ENCODE measurements at regions not wholly inside any gene's neighbourhood (a gene's known extent, or its start where the extent isn't known, plus 50 kb on each side); places are given as distances from the start of the nearest gene placed in this dataset.

DNA sequence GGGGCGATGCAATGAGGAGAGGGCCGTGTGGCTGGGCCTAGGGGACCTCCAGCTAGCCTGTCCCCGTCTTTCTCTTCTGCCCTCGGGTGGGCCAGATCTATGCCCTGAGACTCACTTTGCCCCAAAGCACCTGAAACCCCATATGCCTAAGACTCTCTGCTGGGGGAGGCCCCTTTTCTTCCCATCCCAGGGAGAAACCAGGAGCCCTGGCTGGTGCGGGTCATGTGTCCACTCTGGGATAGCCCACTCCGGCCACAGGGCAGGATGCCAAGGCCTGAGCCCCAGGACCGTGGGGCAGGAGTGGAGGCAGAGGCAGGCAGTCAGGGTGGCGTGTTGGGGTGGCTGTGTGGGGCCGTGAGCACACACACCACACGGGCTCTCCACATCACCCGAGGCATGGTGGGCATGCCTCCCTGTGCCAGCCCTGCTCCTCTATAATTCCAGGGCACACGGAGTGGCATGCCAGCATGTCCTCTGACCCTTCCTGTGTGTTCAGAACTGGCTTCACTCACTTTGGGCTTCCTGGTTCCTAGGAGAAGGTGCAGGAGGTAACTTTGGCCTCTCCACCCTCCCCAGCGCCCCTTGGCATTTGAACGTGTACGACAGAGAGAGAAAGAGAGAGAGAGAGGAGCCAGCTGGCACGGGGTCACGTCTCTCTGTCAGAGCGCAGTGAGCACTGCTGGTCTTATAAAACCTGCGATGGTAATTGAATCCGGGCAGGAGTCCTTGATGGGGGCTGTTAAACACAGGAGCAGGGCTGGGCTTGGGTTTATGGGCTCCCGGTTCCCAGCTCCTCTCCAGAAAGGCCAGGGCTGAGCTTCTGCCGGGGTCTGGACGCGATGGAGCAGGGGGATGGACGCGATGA lies 144.2 kb downstream of the KIF26A start:
- TF ChIP-seq, protein P1, sequence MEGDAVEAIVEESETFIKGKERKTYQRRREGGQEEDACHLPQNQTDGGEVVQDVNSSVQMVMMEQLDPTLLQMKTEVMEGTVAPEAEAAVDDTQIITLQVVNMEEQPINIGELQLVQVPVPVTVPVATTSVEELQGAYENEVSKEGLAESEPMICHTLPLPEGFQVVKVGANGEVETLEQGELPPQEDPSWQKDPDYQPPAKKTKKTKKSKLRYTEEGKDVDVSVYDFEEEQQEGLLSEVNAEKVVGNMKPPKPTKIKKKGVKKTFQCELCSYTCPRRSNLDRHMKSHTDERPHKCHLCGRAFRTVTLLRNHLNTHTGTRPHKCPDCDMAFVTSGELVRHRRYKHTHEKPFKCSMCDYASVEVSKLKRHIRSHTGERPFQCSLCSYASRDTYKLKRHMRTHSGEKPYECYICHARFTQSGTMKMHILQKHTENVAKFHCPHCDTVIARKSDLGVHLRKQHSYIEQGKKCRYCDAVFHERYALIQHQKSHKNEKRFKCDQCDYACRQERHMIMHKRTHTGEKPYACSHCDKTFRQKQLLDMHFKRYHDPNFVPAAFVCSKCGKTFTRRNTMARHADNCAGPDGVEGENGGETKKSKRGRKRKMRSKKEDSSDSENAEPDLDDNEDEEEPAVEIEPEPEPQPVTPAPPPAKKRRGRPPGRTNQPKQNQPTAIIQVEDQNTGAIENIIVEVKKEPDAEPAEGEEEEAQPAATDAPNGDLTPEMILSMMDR (IDR thresholded peaks at IDR 0.05; ENCODE audit: poor library complexity) = no peak
- TF ChIP-seq EZH2phosphoT487 (IDR thresholded peaks at IDR 0.05; ENCODE audit: low read depth, severe bottlenecking, unreplicated experiment) (no peak), EZH2 (IDR thresholded peaks at IDR 0.05; ENCODE audit: borderline replicate concordance) (no peak)
